ENCODE measurements at regions not wholly inside any gene's neighbourhood (a gene's known extent, or its start where the extent isn't known, plus 50 kb on each side); places are given as distances from the start of the nearest gene placed in this dataset.

DNA sequence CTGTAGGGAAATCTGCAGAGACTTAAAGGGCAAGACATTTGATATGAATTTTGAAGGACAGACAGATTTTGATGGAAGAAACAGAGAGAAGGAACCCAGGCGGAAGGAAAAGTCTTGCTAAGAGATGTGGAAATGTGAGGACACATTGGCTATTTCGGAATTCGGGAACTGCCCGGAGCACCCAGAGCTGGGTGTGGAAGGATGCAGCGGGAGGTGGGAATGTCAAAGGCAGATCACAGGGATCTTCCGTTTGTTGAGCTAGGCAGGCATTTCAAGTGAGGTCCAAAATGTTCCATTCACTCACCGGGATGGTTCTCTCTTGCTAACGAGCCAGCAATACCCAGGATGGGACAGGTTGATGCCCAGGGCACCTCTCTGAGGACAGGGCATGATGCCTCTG is 87.2 kb upstream of the CTBP2 start:
- no peak for TF ChIP-seq EZH2 (IDR thresholded peaks at IDR 0.05; ENCODE audit: low read depth)
- TF ChIP-seq, protein P1, sequence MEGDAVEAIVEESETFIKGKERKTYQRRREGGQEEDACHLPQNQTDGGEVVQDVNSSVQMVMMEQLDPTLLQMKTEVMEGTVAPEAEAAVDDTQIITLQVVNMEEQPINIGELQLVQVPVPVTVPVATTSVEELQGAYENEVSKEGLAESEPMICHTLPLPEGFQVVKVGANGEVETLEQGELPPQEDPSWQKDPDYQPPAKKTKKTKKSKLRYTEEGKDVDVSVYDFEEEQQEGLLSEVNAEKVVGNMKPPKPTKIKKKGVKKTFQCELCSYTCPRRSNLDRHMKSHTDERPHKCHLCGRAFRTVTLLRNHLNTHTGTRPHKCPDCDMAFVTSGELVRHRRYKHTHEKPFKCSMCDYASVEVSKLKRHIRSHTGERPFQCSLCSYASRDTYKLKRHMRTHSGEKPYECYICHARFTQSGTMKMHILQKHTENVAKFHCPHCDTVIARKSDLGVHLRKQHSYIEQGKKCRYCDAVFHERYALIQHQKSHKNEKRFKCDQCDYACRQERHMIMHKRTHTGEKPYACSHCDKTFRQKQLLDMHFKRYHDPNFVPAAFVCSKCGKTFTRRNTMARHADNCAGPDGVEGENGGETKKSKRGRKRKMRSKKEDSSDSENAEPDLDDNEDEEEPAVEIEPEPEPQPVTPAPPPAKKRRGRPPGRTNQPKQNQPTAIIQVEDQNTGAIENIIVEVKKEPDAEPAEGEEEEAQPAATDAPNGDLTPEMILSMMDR (conservative IDR thresholded peaks at IDR 0.05), result no peak
- Histone ChIP-seq H2AFZ (no peak overlapping the region), H3K4me1 (replicated peaks; ENCODE audit: insufficient read depth) (no peaks in the 10 kb centered on the region), H3K9me2 (ENCODE audit: insufficient read depth) (no peaks in the 10 kb centered on the region), H3K36me3 (ENCODE audit: low read depth) (no peaks in the 10 kb centered on the region), H3K4me3 (no peak overlapping the region), H3K27ac (no peak overlapping the region), H3F3A (ENCODE audit: insufficient read depth, low read depth) (no peaks in the 10 kb centered on the region), H3K79me2 (ENCODE audit: low read depth) (no peaks in the 10 kb centered on the region), H3K27me3 (ENCODE audit: insufficient read depth, low read depth) (no peaks in the 10 kb centered on the region), H3K4me2 (no peak overlapping the region), H3K9me3 (ENCODE audit: insufficient read depth, low read depth) (no peaks in the 10 kb centered on the region; the same call in 1 of the 2 replicates), H4K20me1 (ENCODE audit: insufficient read depth) (no peaks in the 10 kb centered on the region)
- DNase-seq, result no peak
- CTCF ChIA-PET, result no interaction called here
- BruUV-seq (replicated peaks), result no TSS peak
- intact Hi-C loops (cut with micrococcal nuclease; ENCODE audit: unreplicated experiment), result no loop called here
- POLR2A ChIA-PET (ENCODE audit: unreplicated experiment), result no interaction called here

DNA sequence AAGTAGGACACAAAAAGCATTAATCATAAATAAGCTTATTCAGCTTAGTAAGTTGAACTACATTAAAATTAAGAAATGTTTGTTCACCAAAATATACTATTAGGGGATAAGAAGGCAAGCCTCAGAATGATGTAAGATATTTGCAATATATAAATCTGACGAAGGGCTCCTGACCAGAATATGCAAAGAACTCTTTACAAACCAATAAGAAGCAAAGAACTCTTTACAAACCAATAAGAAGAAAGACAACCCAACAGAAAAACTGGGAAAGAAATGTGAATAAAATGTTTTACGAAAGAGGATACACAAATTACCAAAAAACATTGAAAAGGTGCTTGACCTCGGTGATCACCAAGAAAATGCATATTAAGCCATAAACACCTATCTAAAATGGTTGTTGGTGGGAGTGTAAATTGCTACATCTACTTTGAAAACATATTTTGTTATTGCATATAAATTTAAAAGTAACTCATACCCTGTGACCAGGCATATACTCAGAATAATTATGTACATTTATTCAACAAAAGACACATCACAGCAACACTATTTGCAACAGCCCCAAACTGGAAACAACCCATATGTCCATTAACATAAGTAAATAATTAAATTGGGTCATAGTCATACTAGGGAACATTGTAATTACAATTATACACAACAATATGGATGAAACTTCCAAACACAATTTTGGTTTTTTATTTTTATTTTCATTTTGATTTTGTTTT is 83.3 kb upstream of the CTBP2 start:
- H3K4me2 ChIP-seq, result no peak overlapping the region
- no peaks in the 10 kb centered on the region for H3K36me3 ChIP-seq (ENCODE audit: low read depth)
- TF ChIP-seq, protein P1 (conservative IDR thresholded peaks at IDR 0.05), result no peak
- no peak for TF ChIP-seq EZH2 (IDR thresholded peaks at IDR 0.05; ENCODE audit: low read depth)
- no TSS peak for BruUV-seq (replicated peaks)
- no peak for DNase-seq
- ChIA-PET CTCF (no interaction called here), POLR2A (ENCODE audit: unreplicated experiment) (no interaction called here)
- H2AFZ ChIP-seq, result no peak overlapping the region
- H3K9me3 ChIP-seq (ENCODE audit: insufficient read depth, low read depth), result 0 out of 2 replicates have a peak, but pooled peaks cover 6% of the 10 kb centered on the region
- H4K20me1 ChIP-seq (ENCODE audit: insufficient read depth), result no peaks in the 10 kb centered on the region
- no peaks in the 10 kb centered on the region for H3K9me2 ChIP-seq (ENCODE audit: insufficient read depth)
- no peak overlapping the region for H3K4me3 ChIP-seq
- H3K27me3 ChIP-seq (ENCODE audit: insufficient read depth, low read depth), result no peaks in the 10 kb centered on the region
- H3K27ac ChIP-seq, result no peak overlapping the region
- H3F3A ChIP-seq (ENCODE audit: insufficient read depth, low read depth), result no peaks in the 10 kb centered on the region
- no peaks in the 10 kb centered on the region for H3K4me1 ChIP-seq (replicated peaks; ENCODE audit: insufficient read depth)
- intact Hi-C loops (cut with micrococcal nuclease; ENCODE audit: unreplicated experiment), result no loop called here
- no peaks in the 10 kb centered on the region for H3K79me2 ChIP-seq (ENCODE audit: low read depth)

DNA sequence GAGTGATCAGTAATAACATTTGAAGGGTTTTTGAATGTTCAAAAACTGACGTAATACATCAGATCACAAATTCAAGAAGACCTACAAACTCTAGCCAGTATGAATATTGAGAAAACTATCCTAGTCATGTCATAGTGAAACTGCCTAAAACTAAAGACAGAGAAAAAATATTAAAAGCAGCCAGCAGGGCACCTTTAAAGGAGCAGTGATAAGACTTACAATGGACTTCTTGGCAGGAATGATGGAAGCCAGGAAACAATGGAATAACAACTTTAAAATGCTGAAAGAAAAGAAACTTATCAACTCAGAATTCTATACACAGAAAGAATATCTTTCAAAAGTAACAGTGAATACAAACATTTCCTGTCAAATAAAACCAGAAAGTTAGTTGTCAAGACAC is 78.3 kb upstream of the CTBP2 start:
- Histone ChIP-seq H3K27me3 (ENCODE audit: insufficient read depth, low read depth) (no peaks in the 10 kb centered on the region), H3F3A (ENCODE audit: insufficient read depth, low read depth) (no peaks in the 10 kb centered on the region), H4K20me1 (ENCODE audit: insufficient read depth) (no peaks in the 10 kb centered on the region), H3K79me2 (ENCODE audit: low read depth) (no peaks in the 10 kb centered on the region), H2AFZ (no peak overlapping the region), H3K9me3 (ENCODE audit: insufficient read depth, low read depth) (0 out of 2 replicates have a peak, but pooled peaks cover 7% of the 10 kb centered on the region), H3K4me2 (no peak overlapping the region), H3K4me3 (no peak overlapping the region), H3K4me1 (replicated peaks; ENCODE audit: insufficient read depth) (no peaks in the 10 kb centered on the region), H3K36me3 (ENCODE audit: low read depth) (no peaks in the 10 kb centered on the region), H3K9me2 (ENCODE audit: insufficient read depth) (no peaks in the 10 kb centered on the region), H3K27ac (no peak overlapping the region)
- BruUV-seq (replicated peaks), result no TSS peak
- ChIA-PET POLR2A (ENCODE audit: unreplicated experiment) (no interaction called here), CTCF (no interaction called here)
- intact Hi-C loops (cut with micrococcal nuclease; ENCODE audit: unreplicated experiment), result no loop called here
- no peak for DNase-seq
- TF ChIP-seq EZH2 (IDR thresholded peaks at IDR 0.05; ENCODE audit: low read depth), result no peak
- TF ChIP-seq, protein P1 (conservative IDR thresholded peaks at IDR 0.05), result no peak
